Neural cell (in vitro differentiated cells): ENCODE measurements at regions not wholly inside any gene's neighbourhood (a gene's known extent, or its start where the extent isn't known, plus 50 kb on each side); places are given as distances from the start of the nearest gene placed in this dataset.

Experiments
- H2AFZ ChIP-seq: fragments of 200-600, 300-800 bp; sonication (generic), shearing (Covaris generic); 2 replicates; pipeline ENCODE4 v1.6.0; 2014; ENCODE audit warnings: low read depth, mild to moderate bottlenecking, antibody characterized with exemption, low read length, moderate library complexity
- H3F3A ChIP-seq: fragments of 200-600 bp; shearing (Covaris generic); 2 replicates; pipeline ENCODE4 v1.6.1; 2016; ENCODE audit warnings: mild to moderate bottlenecking, moderate library complexity, mixed read lengths, antibody characterized with exemption, low read length; ENCODE audit not compliant: insufficient read depth, poor library complexity, severe bottlenecking
- H3K27ac ChIP-seq: fragments of 200-600, 300-800 bp; sonication (generic), shearing (Covaris generic); 2 replicates; pipeline ENCODE4 v1.5.1; 2014; ENCODE audit warnings: mild to moderate bottlenecking, low read length, moderate library complexity
- H3K27me3 ChIP-seq: fragments of 300-800, 200-600 bp; sonication (generic), shearing (Covaris generic); 2 replicates; pipeline ENCODE4 v1.6.0; 2014; ENCODE audit warnings: mild to moderate bottlenecking, low read depth, low read length, moderate library complexity; ENCODE audit not compliant: insufficient read depth
- H3K36me3 ChIP-seq: fragments of 300-800, 200-600 bp; sonication (generic), shearing (Covaris generic); 2 replicates; pipeline ENCODE4 v1.5.1; 2014; ENCODE audit warnings: mild to moderate bottlenecking, antibody characterized with exemption, low read length, moderate library complexity; ENCODE audit not compliant: insufficient read depth
- H3K4me2 ChIP-seq: fragments of 300-800, 200-600 bp; sonication (generic), shearing (Covaris generic); 2 replicates; pipeline ENCODE4 v1.6.0; 2014; ENCODE audit warnings: mild to moderate bottlenecking, low read length
- H3K4me3 ChIP-seq: fragments of 300-800, 200-600 bp; sonication (generic), shearing (Covaris generic); 2 replicates; pipeline ENCODE4 v1.5.1; 2014; ENCODE audit warnings: mild to moderate bottlenecking, low read length, moderate library complexity
- H3K79me2 ChIP-seq: fragments of 200-600 bp; shearing (Covaris generic); replicated peaks from 2 replicates; pipeline ENCODE4 v1.6.0; 2014; ENCODE audit warnings: mild to moderate bottlenecking, low read length, moderate library complexity; ENCODE audit not compliant: insufficient read depth
- H3K9ac ChIP-seq: fragments of 300-800, 200-600 bp; sonication (generic), shearing (Covaris generic); 2 replicates; pipeline ENCODE4 v1.6.1; 2016; ENCODE audit warnings: mild to moderate bottlenecking, low read length, mixed read lengths
- H3K9me2 ChIP-seq: fragments of 200-600 bp; shearing (Covaris generic); 2 replicates; pipeline ENCODE4 v1.6.1; 2016; ENCODE audit warnings: mild to moderate bottlenecking, low read length, mixed read lengths; ENCODE audit not compliant: insufficient read depth
- H3K9me3 ChIP-seq: fragments of 200-600, 300-800 bp; sonication (generic), shearing (Covaris generic); 2 replicates; pipeline ENCODE4 v1.6.1; 2016; ENCODE audit warnings: mild to moderate bottlenecking, mixed run types, low read length, moderate library complexity, mixed read lengths
- H4K20me1 ChIP-seq: fragments of 200-600 bp; shearing (Covaris generic); 2 replicates; pipeline ENCODE4 v1.6.1; 2016; ENCODE audit warnings: mild to moderate bottlenecking, mixed run types; ENCODE audit not compliant: insufficient read depth
- CTCF ChIP-seq: fragments of 450-650 bp; IDR thresholded peaks from 2 replicates; pipeline ENCODE4 v1.5.1; 2014; ENCODE audit warnings: antibody characterized with exemption, mild to moderate bottlenecking, moderate library complexity; ENCODE audit not compliant: poor library complexity, severe bottlenecking
- EP300 ChIP-seq: fragments of 450-650 bp; conservative IDR thresholded peaks from 2 replicates; pipeline ENCODE4 v1.6.1; 2014; ENCODE audit warnings: antibody characterized with exemption, mild to moderate bottlenecking, moderate library complexity; ENCODE audit not compliant: poor library complexity, severe bottlenecking
- EZH2 ChIP-seq: fragments of 200-600, 300-800 bp; shearing (Covaris generic), sonication (generic); IDR thresholded peaks from 2 replicates; pipeline ENCODE4 v1.6.1; 2014; ENCODE audit warnings: antibody characterized with exemption, low read length, borderline replicate concordance, mild to moderate bottlenecking; ENCODE audit not compliant: insufficient read depth, poor library complexity, severe bottlenecking
- MXI1 ChIP-seq: fragments of 450-650 bp; conservative IDR thresholded peaks from 2 replicates; pipeline ENCODE4 v1.6.1; 2014; ENCODE audit warnings: antibody characterized with exemption, mild to moderate bottlenecking; ENCODE audit not compliant: poor library complexity, severe bottlenecking
- POLR2AphosphoS5 ChIP-seq: IDR thresholded peaks from 2 replicates; pipeline ENCODE4 v1.6.1; 2012
- RAD21 ChIP-seq: fragments of 450-650 bp; conservative IDR thresholded peaks from 2 replicates; pipeline ENCODE4 v1.6.1; 2014; ENCODE audit warnings: antibody characterized with exemption, mild to moderate bottlenecking, moderate library complexity
- REST ChIP-seq: IDR thresholded peaks from 2 replicates; pipeline ENCODE4 v1.6.1; 2012; ENCODE audit warnings: borderline replicate concordance
- SMC3 ChIP-seq: fragments of 450-650 bp; conservative IDR thresholded peaks from 2 replicates; pipeline ENCODE4 v1.6.1; 2014; ENCODE audit warnings: antibody characterized with exemption, mild to moderate bottlenecking, moderate library complexity; ENCODE audit not compliant: poor library complexity
- TAF1 ChIP-seq: IDR thresholded peaks from 2 replicates; pipeline ENCODE4 v1.6.1; 2012; ENCODE audit warnings: low read depth

- Histone ChIP-seq H3K4me3 (no peak overlapping the region), H3K27ac (no peak overlapping the region), H3K79me2 (no peaks in the 10 kb centered on the region), H2AFZ (no peak overlapping the region), H3K9me3 (no peaks in the 10 kb centered on the region), H3K27me3 (no peaks in the 10 kb centered on the region), H3F3A (no peaks in the 10 kb centered on the region), H3K9me2 (no peaks in the 10 kb centered on the region), H3K36me3 (no peaks in the 10 kb centered on the region), H3K9ac (no peak overlapping the region), H4K20me1 (no peaks in the 10 kb centered on the region), H3K4me2 (no peak overlapping the region)
- TF ChIP-seq TAF1 (no peak), POLR2AphosphoS5 (no peak), MXI1 (no peak), CTCF (no peak), RAD21 (no peak), REST (no peak), SMC3 (no peak), EP300 (no peak), EZH2 (no peak)
Measured at GRCh38 chr3:190229632-190230424, 92.4 kb downstream of the CLDN1 start.

GRCh38 chr3:190227064-190227463, 95.2 kb downstream of the CLDN1 start:
- Histone ChIP-seq H3K36me3 (no peaks in the 10 kb centered on the region), H4K20me1 (no peaks in the 10 kb centered on the region), H2AFZ (no peak overlapping the region), H3K9ac (no peak overlapping the region), H3K4me2 (no peak overlapping the region), H3K4me3 (no peak overlapping the region), H3K9me3 (no peaks in the 10 kb centered on the region), H3K9me2 (no peaks in the 10 kb centered on the region), H3K27me3 (no peaks in the 10 kb centered on the region), H3K27ac (no peak overlapping the region), H3F3A (no peaks in the 10 kb centered on the region), H3K79me2 (no peaks in the 10 kb centered on the region)
- TF ChIP-seq POLR2AphosphoS5 (no peak), TAF1 (no peak), EP300 (no peak), SMC3 (no peak), MXI1 (no peak), CTCF (no peak), REST (no peak)
